HG03103 (cell line): ENCODE measurements at regions not wholly inside any gene's neighbourhood (a gene's known extent, or its start where the extent isn't known, plus 50 kb on each side); places are given as distances from the start of the nearest gene placed in this dataset.

Experiments
- ATAC-seq: cut with Tn5 transposase; IDR thresholded peaks from one replicate; pipeline ENCODE4 v1.9.1; 2021; ENCODE audit warnings: low read depth; ENCODE audit not compliant: unreplicated experiment

- ATAC-seq = no peak
Observed at GRCh38 chr9:107636571-107637381, 147.2 kb upstream of the KLF4 start.

DNA sequence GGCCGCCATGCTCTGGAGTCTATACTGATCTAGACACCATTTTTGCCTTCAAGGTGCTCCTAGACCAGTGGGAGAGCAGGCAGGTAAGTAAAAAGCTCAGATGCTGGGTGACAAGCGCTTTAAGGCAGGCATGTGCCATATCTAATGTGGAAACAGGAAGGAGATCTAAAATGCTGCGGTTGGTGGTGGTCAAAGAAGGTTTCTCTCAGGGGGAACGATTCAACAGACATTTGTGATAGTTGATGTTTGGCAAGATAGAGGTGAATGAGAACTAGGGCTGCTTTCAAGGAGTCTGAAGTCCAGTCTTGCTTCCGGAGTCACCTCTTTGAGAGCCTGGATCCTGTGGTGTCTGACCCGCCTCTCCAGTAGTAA is 146.2 kb upstream of the KLF4 start:
- no peak for ATAC-seq

DNA sequence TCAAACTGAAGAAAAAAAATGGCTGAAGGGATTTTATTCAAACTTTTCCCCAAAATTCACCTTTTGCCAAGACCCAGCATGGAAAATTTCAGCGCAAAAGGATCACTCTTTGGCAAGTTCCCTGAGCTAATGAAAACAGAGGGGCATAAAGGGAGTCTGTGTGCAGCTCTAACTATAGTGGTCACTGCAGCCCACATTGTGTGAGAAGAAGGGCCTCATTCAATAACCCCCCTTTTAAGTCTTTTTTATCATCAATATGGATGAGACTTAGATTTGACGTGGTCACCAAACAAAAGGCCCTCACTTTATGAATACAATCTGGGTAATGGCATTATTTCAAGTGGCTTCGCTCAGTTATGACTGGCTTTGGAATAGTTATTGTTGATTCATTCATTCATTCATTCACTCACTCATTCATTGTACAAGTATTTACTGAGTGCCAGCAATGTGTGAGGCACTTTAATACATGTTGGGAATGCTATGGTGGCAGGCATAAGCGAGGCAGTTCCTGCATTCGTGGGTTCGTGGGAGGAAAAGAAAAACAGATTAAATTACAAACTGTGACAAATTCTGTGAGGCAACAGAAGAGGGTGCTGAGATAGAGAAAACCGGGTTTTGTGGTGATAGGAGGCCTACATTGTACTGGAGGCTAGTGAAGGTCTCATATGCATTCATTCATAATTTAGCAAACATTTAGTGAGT is 145.7 kb upstream of the KLF4 start:
- no peak for ATAC-seq

DNA sequence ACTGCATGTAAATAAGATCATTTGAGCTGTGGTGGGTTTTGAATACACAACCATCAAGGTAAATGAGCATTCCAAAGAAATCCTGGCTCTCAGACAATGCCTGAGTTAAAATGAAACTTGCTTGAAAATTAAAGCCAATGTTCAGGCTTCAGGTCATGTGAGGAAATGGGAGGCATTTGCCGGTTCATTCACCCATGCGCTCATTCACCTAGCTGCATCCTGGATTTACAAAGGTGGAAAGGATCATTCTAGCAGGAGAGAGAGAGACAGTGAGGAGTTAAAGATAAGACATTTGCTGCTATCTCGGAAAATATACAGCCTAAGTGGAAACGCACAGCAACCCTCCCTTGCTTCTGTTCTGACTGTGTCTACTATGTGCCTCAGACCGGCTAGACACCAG is 143.8 kb upstream of the KLF4 start:
- no peak for ATAC-seq

GRCh38 chr9:107632661-107633060 is 143.1 kb upstream of the KLF4 start:
- ATAC-seq = no peak

- no peak for ATAC-seq
Observed at GRCh38 chr9:107632216-107632615, 142.6 kb upstream of the KLF4 start.

GRCh38 chr9:107631788-107632187 is 142.2 kb upstream of the KLF4 start:
- ATAC-seq = no peak

DNA sequence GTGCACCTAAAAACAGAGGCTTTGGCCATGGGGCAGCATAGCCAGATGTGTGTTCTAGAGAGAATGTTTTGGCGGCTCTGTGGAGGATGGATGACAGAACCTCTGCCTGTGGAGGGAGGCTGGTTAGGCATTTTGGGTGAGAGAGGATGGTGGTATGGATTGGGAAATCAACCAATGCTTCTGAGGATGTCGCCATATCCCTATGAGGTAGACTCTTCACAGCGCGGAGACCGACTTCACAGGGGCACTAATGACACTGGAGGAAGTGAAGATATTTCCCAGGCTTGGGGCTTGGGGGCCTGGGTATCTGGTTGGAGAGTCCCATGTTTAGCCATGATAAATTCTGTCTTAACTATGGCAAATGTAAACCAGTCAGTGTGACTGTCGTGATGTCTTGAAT is 140.6 kb upstream of the KLF4 start:
- no peak for ATAC-seq

- no peak for ATAC-seq
Observed at GRCh38 chr9:107628444-107628843, 138.9 kb upstream of the KLF4 start.

DNA sequence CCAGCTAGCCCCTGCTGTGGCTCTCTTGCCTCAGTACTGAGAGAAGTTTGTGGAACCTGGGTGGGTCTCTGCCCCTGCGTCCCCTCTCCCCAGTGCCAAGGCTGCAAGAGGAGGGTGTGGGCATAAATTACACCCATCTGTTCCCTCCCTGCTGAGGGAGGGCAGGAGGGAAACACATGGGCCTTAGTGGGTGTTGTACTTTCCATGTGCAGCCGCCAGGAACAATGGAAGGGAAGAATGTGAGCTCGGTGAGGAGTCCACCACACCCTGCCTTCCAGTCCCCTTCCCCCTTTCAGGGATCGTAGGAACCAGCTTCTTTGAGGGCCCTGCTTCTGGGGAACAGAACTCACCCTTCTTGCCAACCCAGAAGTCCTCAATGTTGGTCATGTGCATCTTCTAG is 138.2 kb upstream of the KLF4 start:
- no peak for ATAC-seq

GRCh38 chr9:107626118-107626517 is 136.5 kb upstream of the KLF4 start:
- ATAC-seq = no peak

- no peak for ATAC-seq
Observed at GRCh38 chr9:107625383-107625984, 135.9 kb upstream of the KLF4 start.

- ATAC-seq = no peak
Observed at GRCh38 chr9:107624234-107624948, 134.8 kb upstream of the KLF4 start.

- ATAC-seq = no peak
Observed at GRCh38 chr9:107621436-107621835, 131.9 kb upstream of the KLF4 start.

DNA sequence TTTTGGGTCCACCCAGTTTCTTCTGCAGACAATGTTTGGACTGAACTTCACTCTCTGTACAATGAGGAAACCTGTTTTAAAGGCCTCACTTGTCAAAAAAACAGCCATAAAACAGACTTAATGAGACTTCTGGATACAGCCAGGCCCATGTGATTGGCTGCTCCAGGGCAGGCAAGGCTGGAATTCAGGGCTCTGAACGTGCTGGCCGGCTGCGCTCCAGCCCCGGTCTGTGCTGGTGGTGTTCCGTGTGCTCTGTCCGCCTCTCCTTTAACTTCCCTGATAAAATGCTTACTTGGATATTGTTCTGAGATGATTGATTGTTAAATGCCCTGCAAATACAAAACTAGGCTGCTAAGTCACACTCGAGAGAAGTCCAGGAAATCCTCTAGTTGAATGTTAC is 131.2 kb upstream of the KLF4 start:
- no peak for ATAC-seq

GRCh38 chr9:107620236-107620635 is 130.7 kb upstream of the KLF4 start:
- ATAC-seq = no peak

DNA sequence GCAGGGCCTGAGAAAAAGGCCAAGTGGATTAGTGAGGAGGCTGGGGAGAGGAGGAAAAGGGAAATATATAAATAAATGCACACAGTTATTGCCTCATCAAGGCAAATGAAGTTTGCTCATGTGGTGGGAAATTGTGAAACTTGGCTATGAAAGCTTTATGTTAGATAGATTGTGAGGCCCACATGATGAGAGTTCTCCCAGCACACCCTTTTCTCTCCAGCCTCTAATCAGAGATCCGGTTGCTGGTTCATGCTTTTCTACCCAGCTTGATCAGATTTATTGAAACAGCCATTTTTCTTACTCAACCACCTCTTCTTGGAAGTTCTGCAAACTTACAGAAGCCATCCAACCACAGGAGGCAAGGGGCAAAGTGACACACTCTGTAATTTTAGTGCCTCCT is 125.8 kb upstream of the KLF4 start:
- no peak for ATAC-seq

GRCh38 chr9:107614765-107615164 is 125.2 kb upstream of the KLF4 start:
- no peak for ATAC-seq

- ATAC-seq = no peak
Observed at GRCh38 chr9:107613321-107613720, 123.8 kb upstream of the KLF4 start.

- ATAC-seq = no peak
Observed at GRCh38 chr9:107612136-107612535, 122.6 kb upstream of the KLF4 start.

DNA sequence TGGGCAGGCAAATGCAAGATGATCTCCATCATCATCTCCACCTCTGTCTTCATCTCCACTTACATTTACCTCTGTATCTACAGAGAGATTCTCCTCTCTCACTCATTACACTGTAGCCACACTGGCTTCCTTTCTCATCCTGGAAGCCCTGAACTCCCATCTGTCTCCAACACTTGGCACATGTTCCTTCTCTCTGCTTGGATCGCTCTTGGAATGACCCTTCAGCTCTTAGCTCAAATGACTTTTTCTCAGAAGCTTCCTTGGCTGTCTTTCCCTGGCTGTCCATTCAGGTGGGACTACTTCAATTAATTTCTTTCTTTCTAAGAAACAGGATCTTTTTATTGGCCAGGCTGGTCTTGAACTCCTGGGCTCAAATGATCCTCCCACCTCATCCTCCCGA is 120.0 kb upstream of the KLF4 start:
- no peak for ATAC-seq
